HG03571 (cell line): ENCODE measurements at regions not wholly inside any gene's neighbourhood (a gene's known extent, or its start where the extent isn't known, plus 50 kb on each side); places are given as distances from the start of the nearest gene placed in this dataset.
"Not testable (repeated sequence)": the region's sequence is repeated elsewhere in the genome, so short reads cannot be mapped to it uniquely, and the experiment has no call there.

ENCODE experiments used
- ATAC-seq: cut with Tn5 transposase; IDR thresholded peaks from one replicate; pipeline ENCODE4 v1.9.1; 2021; ENCODE audit not compliant: unreplicated experiment

GRCh38 chr11:21921151-21921550 lies 271.7 kb upstream of the ANO5 start:
- no peak for ATAC-seq

- ATAC-seq = no peak
Measured at GRCh38 chr11:21924262-21924661, 268.6 kb upstream of the ANO5 start.

GRCh38 chr11:21927628-21928027 lies 265.3 kb upstream of the ANO5 start:
- no peak for ATAC-seq

- ATAC-seq = no peak
Measured at GRCh38 chr11:21928847-21929246, 264.0 kb upstream of the ANO5 start.

- no peak for ATAC-seq
Measured at GRCh38 chr11:21930408-21930807, 262.5 kb upstream of the ANO5 start.

GRCh38 chr11:21931436-21932101 lies 261.3 kb upstream of the ANO5 start:
- ATAC-seq = no peak

- no peak for ATAC-seq
Measured at GRCh38 chr11:21933095-21933494, 259.8 kb upstream of the ANO5 start.

- no peak for ATAC-seq
Measured at GRCh38 chr11:21944577-21944976, 248.3 kb upstream of the ANO5 start.

- no peak for ATAC-seq
Measured at GRCh38 chr11:21948876-21949275, 244.0 kb upstream of the ANO5 start.

- no peak for ATAC-seq
Measured at GRCh38 chr11:21949763-21950413, 243.0 kb upstream of the ANO5 start.

GRCh38 chr11:21963013-21963412 lies 229.9 kb upstream of the ANO5 start:
- peak; percentile 58 for ATAC-seq

- no peak for ATAC-seq
Measured at GRCh38 chr11:21965221-21965620, 227.7 kb upstream of the ANO5 start.

- no peak for ATAC-seq
Measured at GRCh38 chr11:21968702-21969101, 224.2 kb upstream of the ANO5 start.

- no peak for ATAC-seq
Measured at GRCh38 chr11:21969841-21970240, 223.0 kb upstream of the ANO5 start.

- ATAC-seq = no peak
Measured at GRCh38 chr11:21975242-21975641, 217.6 kb upstream of the ANO5 start.

- ATAC-seq = no peak
Measured at GRCh38 chr11:21976210-21976609, 216.7 kb upstream of the ANO5 start.

- no peak for ATAC-seq
Measured at GRCh38 chr11:21983431-21983830, 209.5 kb upstream of the ANO5 start.

GRCh38 chr11:21986361-21986760 lies 206.5 kb upstream of the ANO5 start:
- ATAC-seq = no peak

GRCh38 chr11:21987261-21987660 lies 205.6 kb upstream of the ANO5 start:
- ATAC-seq = no peak

- ATAC-seq = no peak
Measured at GRCh38 chr11:21988477-21988876, 204.4 kb upstream of the ANO5 start.

- not testable (repeated sequence) for ATAC-seq
Measured at GRCh38 chr11:22001803-22002202, 191.1 kb upstream of the ANO5 start.

GRCh38 chr11:22006901-22007300 lies 186.0 kb upstream of the ANO5 start:
- ATAC-seq = no peak

- no peak for ATAC-seq
Measured at GRCh38 chr11:22031791-22032190, 161.1 kb upstream of the ANO5 start.
